HG02981 (cell line): ENCODE measurements at regions not wholly inside any gene's neighbourhood (a gene's known extent, or its start where the extent isn't known, plus 50 kb on each side); places are given as distances from the start of the nearest gene placed in this dataset.

Source experiments
- ATAC-seq: cut with Tn5 transposase; IDR thresholded peaks from one replicate; pipeline ENCODE4 v1.9.1; 2021; ENCODE audit warnings: mild to moderate bottlenecking, moderate library complexity; ENCODE audit not compliant: unreplicated experiment

- no peak for ATAC-seq
These were observed 733.4 kb upstream of the CDH7 start for GRCh38 chr18:65017372-65017760.

GRCh38 chr18:65016631-65017371, 734.0 kb upstream of the CDH7 start:
- no peak for ATAC-seq

GRCh38 chr18:64994370-64994769, 756.4 kb upstream of the CDH7 start:
- no peak for ATAC-seq

GRCh38 chr18:64993695-64994094, 757.1 kb upstream of the CDH7 start:
- no peak for ATAC-seq

GRCh38 chr18:64992654-64993053, 758.2 kb upstream of the CDH7 start:
- no peak for ATAC-seq

DNA sequence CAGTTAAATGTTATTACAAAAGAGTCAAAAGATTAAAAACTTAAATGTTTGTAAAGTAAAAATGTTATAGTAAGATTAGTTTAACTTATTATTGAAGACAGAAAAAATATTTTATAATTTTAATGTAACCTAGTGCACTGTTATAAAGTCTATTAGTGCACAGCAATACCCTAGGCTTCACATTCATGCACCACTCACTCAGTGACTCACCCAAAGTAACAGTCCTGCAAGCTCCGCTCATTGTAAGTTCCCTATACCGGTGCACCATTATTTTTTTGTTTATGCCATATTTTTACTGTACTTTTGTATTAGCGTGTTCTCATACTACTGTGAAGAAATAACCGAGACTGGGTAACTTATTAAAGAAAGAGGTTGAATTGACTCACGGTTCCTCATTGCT, 759.7 kb upstream of the CDH7 start:
- no peak for ATAC-seq

DNA sequence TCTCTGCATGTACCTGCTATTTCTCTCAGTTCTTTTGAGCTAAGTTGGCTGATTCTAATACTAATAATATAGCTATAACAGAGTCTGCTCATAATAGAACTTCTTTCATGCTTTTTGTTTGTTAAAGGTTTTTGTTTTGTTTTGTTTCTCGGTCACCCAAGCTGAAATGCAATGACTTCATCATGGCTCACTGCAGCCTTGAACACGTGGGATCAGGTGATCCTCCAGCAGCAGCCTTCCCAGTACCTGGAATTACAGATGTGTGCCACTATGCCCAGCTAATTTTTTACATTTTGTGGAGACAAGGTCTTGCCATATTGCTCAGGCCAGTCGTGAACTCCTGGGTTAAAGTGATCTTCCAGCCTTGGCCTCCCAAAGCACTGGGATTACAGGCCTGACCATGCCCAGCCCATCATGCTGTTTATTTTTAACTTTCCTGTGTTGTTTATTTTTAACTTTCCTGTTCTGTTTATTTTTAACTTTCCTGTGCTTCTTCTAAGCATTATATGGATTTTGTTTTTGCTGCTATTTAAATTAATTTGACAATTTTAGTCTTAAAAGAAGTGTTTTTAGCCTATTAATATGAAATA, 763.8 kb upstream of the CDH7 start:
- ATAC-seq: no peak

GRCh38 chr18:64983497-64984238, 767.1 kb upstream of the CDH7 start:
- ATAC-seq: no peak

DNA sequence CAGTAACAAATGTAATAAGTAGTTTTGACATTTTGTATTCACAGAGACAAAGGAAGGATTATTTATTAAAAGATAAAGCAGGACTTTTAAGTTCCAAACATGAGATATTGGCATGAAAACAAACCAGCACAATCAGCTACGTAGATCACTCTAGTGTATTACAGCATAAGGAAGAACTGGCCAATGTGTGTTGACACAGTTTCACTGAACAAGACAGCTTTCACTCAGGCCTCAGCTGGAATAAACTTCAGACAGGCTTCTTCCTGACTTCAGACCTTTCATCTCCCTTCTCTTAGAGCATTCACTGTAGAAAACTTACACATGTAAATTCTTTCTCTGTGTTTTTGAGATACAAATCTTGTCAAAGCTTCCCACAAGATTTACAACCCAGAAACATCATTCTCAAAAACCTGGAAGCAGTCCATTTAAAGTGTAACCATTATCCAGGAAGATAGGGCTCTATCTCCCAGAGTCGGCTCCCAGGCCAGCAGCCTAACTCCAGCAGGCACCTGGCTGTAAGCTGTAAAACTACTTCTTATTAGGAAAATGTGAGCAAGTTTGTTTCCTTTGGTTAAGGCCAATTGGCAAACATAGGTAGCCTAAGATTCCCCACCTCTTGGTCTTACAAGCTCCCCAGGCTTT, 768.3 kb upstream of the CDH7 start:
- no peak for ATAC-seq

DNA sequence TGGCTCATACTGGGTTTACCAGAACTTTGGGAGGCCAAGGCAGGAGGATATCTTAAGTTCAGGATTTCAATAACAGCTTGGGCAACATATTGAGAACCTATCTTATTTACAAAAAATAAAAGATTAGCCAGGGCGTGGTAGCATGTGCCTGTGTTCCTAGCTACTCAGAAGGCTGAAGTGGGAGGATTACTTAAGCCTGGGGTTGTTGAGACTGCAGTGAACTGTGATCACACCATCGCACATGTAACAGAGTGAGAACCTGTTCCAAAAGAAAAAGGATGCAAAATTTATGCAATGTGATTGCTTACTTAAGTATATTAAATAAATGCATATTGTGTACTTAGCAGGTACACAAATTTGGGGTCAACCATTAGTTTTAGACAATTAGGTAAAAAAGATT, 768.9 kb upstream of the CDH7 start:
- ATAC-seq: no peak

- ATAC-seq: no peak
These were observed 771.0 kb upstream of the CDH7 start for GRCh38 chr18:64979791-64980190.

- no peak for ATAC-seq
These were observed 776.3 kb upstream of the CDH7 start for GRCh38 chr18:64974391-64975125.

DNA sequence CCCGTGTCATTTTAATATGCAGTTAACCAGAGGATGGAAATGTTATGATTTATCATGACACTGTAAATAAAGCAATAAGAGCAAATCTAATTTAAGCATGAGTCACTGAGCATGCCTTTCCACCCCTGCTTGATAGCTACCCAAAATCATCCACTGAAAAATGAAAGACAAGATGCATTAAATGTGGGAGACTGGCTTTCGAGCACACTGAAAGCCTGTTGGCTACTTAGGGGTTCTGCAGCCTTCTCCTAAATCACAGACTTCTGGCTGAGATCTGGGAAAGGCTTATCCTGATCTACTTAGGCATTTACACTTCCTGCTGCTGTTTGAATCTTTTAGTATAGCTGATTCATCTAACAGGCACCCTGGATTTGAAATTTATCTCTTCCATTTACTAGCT, 778.3 kb upstream of the CDH7 start:
- ATAC-seq: no peak

DNA sequence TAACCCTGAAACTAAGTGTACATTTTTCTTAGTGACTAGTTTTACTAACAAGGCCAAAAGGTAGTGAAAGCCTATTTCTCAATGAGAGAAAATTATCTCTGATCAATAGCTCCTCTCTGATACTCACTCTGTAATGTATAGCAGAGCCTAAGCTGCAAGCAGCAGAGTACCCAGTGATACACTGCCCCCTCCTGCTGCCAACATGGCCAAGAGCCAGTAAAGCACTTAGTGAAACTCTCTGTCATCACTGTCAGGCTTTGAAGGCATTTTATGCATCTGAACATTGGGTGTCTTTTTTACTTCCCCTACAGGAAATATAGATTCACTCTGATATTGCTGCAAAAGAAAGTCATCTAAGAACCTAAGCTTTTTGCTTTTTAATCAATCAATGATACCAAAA, 784.1 kb upstream of the CDH7 start:
- no peak for ATAC-seq

DNA sequence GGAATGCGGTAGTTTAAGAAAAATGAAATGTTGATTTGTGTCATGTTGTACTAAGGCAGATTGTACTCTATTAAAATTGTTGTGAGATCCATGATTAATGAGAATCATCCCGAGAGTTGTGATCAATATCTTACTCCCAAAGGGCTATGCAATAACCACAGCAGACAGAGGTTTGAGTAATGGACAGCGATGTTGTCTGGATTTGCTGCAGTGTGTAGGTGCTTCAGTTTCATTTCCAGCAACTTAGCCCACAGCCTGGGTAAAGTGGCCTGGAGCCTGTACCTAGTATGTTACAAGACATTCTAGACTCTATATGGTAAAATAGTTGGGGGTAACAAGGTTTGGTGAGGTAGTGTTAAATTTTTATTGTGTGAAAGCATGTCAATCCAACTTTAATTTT, 794.3 kb upstream of the CDH7 start:
- ATAC-seq: no peak

GRCh38 chr18:64949885-64950284, 800.9 kb upstream of the CDH7 start:
- ATAC-seq: no peak

- ATAC-seq: no peak
These were observed 787.8 kb upstream of the LINC00305 start for GRCh38 chr18:64936671-64937070.

DNA sequence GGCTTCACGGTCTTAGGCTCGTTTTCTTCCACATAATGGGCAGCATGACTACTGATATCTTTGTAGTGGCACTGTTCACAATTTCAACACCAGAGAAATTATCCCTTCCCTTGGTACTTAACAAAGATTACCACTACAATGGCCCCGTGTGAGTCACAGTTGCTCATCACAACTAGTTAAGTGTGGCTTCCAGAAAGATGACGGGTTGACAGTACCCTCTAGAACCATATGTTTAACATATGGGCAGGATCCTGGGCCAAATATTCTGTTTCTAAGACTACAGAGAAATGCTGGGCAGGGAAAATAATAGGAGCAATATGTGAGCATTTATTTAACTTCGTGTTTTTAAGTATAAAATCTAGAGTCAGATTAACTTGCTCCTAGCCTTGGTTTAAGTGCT, 780.1 kb upstream of the LINC00305 start:
- ATAC-seq: no peak

DNA sequence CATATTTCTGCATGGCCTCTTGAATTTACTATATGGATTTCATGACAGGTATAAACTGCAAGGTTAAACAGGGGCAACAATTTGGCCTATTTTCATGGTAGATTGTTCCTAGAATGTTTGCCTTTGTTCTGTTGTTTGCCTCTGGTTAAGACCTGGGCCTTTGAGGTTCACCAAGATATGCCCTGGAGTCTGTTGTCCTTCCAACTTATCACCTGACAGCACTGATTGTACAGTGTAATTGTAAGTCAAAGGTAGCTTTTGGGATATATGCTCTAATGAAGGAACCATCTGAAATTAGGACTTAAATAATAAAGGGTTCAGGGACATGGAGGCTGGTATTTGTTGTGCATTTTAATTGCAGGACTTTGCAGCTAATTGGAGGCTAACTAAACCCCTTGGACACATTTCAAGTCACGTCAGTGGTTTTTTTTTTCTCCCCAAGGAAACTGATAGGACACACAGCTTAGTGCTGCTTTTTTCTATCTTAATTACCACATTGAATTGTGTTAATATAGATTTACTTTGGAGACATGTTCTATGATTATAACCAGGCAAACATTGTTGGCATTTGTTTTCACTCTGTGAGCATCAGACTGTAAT, 771.2 kb upstream of the LINC00305 start:
- no peak for ATAC-seq

GRCh38 chr18:64918851-64919250, 770.0 kb upstream of the LINC00305 start:
- no peak for ATAC-seq

DNA sequence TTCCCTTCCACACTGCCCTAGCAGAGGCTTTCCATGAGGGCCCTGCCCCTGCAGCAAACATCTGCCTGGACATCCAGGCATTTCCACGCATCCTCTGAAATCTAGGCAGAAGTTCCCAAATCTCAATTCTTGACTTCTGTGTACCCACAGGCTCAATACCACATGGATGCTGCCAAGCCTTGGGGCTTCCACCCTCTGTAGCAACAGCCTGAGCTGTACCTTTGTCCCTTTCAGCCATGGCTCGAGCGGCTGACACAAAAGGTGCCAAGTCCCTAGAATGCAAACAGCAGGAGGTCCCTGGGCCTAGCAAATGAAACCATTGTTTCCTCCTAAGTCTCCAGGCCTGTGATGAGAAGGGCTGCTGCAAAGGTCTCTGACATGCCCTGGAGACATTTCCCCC, 744.5 kb upstream of the LINC00305 start:
- ATAC-seq: no peak
